ENCODE measurements at regions not wholly inside any gene's neighbourhood (a gene's known extent, or its start where the extent isn't known, plus 50 kb on each side); places are given as distances from the start of the nearest gene placed in this dataset.
A peak's percentile ranks its signal among the peaks of the same experiment; 100 is the strongest.

DNA sequence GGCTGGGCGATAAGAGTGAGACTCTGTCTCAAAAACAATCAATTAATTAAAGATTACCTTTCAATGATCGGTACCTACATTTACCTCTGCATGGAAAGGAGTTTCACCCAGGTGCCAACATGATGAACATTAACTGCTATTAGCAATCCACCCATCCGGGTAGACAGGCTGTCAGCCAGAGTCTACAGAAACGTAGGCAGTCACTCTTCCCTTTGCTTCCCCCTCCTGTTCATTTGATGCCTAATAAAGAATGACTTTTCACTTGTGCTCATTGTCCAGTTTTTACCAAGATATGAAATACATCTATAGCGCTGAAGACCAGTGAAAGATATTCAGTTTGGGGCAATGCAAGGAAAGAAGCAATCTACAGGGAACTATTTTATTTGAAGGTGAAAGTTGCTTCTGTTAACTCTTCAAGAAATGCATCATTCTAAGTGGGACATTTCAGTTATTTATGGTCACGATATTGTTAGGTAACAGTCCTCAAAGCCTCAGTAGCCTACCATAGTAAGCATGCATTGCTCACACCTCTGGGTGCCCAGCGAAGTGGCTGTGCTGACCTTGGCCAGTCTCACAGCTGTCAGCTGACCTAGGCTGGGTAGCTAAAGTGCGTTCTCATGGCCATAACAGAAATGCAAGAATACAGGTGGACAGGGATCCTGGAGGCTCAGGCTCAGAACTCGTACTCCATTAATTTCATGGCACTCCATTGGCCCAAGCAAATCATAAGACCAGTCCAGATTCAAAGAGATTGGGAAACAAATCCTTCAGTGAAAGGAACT, 87.2 kb upstream of the DMRT1 start:
- ChIA-PET CTCF (interaction anchor here (6.4 kb wide), 1 partner anchor 138 kb away, joined by 124 read pairs; no protein-coding TSS in a partner anchor), POLR2A (interaction anchor here (1.7 kb wide), 1 partner anchor 16 kb away, joined by 7 read pairs; no protein-coding TSS in a partner anchor)
- TF ChIP-seq CTCF (IDR thresholded peaks at IDR 0.05; ENCODE audit: insufficient read depth, low read length, missing control alignments): no peak
- no peak overlapping the region for H3K4me3 ChIP-seq (ENCODE audit: low read depth, low read length)
- DNase-seq (ENCODE audit: low read depth, low spot score): no peak

DNA sequence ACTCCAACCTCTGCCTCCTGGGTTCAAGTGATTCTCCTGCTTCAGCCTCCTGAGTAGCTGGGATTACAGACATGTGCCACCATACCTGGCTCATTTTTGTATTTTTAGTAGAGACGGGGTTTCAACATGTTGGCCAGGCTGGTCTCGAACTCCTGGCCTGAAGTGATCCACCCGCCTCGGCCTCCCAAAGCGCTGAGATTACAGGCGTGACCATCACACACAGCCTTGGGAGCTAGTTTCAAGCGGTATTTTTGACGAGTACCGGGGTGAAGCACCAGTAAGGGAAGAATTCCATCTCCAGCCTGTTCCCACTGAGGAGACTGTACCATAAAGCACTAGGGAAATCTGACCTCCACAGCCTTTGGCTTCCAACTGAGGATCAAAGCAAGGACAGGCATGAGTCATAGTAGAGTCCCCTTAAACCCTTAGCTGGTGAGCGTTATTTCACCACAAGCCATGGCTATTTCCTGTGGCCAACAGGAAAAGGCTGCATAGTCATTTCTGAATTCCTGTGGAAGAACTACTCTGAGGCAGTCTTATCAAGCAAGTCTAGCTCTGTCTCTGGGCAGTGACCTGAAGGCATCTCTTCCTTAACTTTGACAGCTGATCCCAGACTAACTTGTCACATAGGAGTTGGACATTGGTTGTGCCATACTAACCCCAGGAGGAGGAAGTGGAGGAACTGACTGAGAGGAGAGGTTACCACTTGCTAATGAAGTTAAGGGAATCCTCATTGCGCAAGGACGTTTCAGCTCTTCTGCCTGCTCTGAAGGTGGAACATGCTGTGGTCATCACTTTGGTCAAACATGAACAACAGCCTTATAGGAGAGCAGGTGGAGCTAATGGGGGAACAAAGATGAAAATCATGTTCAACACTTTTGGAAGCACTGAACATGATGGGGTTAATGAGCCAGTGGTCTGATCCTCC, 85.8 kb upstream of the DMRT1 start:
- no peak for TF ChIP-seq CTCF (IDR thresholded peaks at IDR 0.05; ENCODE audit: insufficient read depth, low read length, missing control alignments)
- peak; percentile 60 for DNase-seq (ENCODE audit: low read depth, low spot score)
- CTCF ChIA-PET: interaction anchor here (0.7 to 6.4 kb wide), 17 partner anchors 9 to 249 kb away, joined by 3 to 124 read pairs (median 4); no protein-coding TSS in a partner anchor
- H3K4me3 ChIP-seq (ENCODE audit: low read depth, low read length): no peak overlapping the region
- POLR2A ChIA-PET: interaction anchor here (0.5 to 1.7 kb wide), 5 partner anchors 17 to 136 kb away, joined by 3 to 7 read pairs (median 4); no protein-coding TSS in a partner anchor

DNA sequence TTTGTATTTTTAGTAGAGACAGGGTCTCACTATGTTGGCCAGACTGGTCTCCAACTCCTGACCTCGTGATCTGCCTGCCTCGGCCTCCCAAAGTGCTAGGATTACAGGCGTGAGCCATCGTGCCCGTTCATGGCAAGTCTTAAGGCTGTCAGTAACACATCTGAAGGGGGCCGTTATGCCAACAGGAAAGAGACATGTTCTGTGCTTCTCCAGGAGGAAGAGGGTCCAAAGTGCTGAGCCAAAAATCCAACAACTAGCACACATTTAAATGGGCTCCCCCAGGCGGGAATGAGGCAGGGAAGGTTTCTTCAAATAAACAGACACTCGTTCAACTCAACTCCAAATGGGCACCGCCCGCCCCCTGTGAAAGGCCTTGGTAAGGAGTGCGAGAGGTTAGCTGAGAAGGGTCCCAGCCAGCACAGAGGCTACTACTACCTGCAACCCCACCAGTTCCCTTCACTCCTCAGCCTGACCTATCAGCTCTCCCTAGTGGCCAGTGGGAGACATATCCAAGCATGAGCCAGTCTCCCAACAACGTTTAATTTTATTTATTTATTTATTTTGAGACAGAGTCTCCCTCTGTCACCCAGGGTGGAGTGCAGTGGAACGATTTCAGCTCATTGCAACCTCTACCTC, 84.1 kb upstream of the DMRT1 start:
- H3K4me3 ChIP-seq (ENCODE audit: low read depth, low read length): no peak overlapping the region
- TF ChIP-seq CTCF (IDR thresholded peaks at IDR 0.05; ENCODE audit: insufficient read depth, low read length, missing control alignments): peak; percentile 67
- ChIA-PET CTCF (interaction anchor here (0.9 to 6.4 kb wide), 15 partner anchors 8 to 247 kb away, joined by 3 to 124 read pairs (median 5); no protein-coding TSS in a partner anchor), POLR2A (no interaction called here)
- no peak for DNase-seq (ENCODE audit: low read depth, low spot score)

DNA sequence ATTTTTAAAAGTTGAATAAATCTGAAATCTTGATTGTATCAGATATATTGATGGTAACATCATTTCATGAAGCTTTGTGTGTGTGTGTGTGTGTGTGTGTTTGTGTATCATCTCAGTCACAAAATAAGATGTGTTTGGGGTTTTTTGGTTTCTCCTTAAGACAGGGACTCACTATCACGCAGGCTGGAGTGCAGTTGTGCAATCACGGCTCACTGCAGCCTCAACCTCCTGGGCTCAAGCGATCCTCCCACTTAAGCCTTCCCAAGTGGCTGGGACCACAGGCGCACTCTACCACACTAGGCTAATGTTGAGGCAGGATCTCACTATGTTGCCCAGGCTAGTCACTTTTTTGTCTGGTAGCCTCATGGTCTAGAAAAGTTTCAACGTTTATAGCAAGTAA, 83.4 kb upstream of the DMRT1 start:
- POLR2A ChIA-PET: interaction anchor here (0.5 kb wide), 1 partner anchor 51 kb away, joined by 3 read pairs; no protein-coding TSS in a partner anchor
- no peak for DNase-seq (ENCODE audit: low read depth, low spot score)
- no peak overlapping the region for H3K4me3 ChIP-seq (ENCODE audit: low read depth, low read length)
- CTCF ChIA-PET: interaction anchor here (1.0 to 6.4 kb wide), 10 partner anchors 9 to 147 kb away, joined by 3 to 124 read pairs (median 6); no protein-coding TSS in a partner anchor
- TF ChIP-seq CTCF (IDR thresholded peaks at IDR 0.05; ENCODE audit: insufficient read depth, low read length, missing control alignments): no peak

GRCh38 chr9:759541-759940, 82.0 kb upstream of the DMRT1 start:
- ChIA-PET POLR2A (no interaction called here), CTCF (interaction anchor here (6.4 kb wide), 1 partner anchor 144 kb away, joined by 124 read pairs; no protein-coding TSS in a partner anchor)
- no peak for TF ChIP-seq CTCF (IDR thresholded peaks at IDR 0.05; ENCODE audit: insufficient read depth, low read length, missing control alignments)
- no peak for DNase-seq (ENCODE audit: low read depth, low spot score)
- no peak overlapping the region for H3K4me3 ChIP-seq (ENCODE audit: low read depth, low read length)
